SK-N-SH (cell line): ENCODE measurements at regions not wholly inside any gene's neighbourhood (a gene's known extent, or its start where the extent isn't known, plus 50 kb on each side); places are given as distances from the start of the nearest gene placed in this dataset.

Experiments
- CTCF ChIA-PET: fragments of 300-600, 350-600 bp; formaldehyde crosslinking; extraction: SDS; loops from one replicate; lab custom pipeline; 2021; lab: Yijun Ruan, JAX
- POLR2A ChIA-PET: fragments of 350-600 bp; sonication (Branson Sonifier 250); formaldehyde crosslinking; extraction: SDS; loops from one replicate; lab custom pipeline; 2020; ENCODE audit warnings: antibody characterized with exemption, inconsistent platforms; lab: Yijun Ruan, JAX
- DNase-seq: peaks from one replicate; pipeline ENCODE4 v3.0.0; 2012
- H2AFZ ChIP-seq: fragments of 200-600 bp; sonication (generic); 2 replicates; pipeline ENCODE4 v1.8.1; 2016; ENCODE audit warnings: antibody characterized with exemption, mild to moderate bottlenecking, low read depth
- H3F3A ChIP-seq: fragments of 200-600 bp; sonication (generic); replicated peaks from 2 replicates; pipeline ENCODE3; 2016; ENCODE audit warnings: antibody characterized with exemption, mild to moderate bottlenecking; ENCODE audit not compliant: insufficient read depth
- H3K27ac ChIP-seq, 2 experiments: fragments of 200-500 bp in 1 of 2; fragments of 200-600 bp in 1 of 2; sonication (Bioruptor generic) in 1 of 2; sonication (generic), shearing (Covaris generic) in 1 of 2; 2 replicates each; pipeline versions ENCODE4 v1.5.1 to v1.6.1; 2014 to 2016; ENCODE audit warnings: low read depth in 2 of 2, inconsistent platforms in 1 of 2, low read length in 1 of 2, mild to moderate bottlenecking in 1 of 2, mixed read lengths in 1 of 2
- H3K27me3 ChIP-seq: fragments of 200-600 bp; sonication (generic), shearing (Covaris generic); 2 replicates; pipeline ENCODE4 v1.6.1; 2016; ENCODE audit warnings: mixed run types; ENCODE audit not compliant: insufficient read depth
- H3K36me3 ChIP-seq, 2 experiments: fragments of 200-500 bp in 1 of 2; fragments of 200-600 bp in 1 of 2; sonication (Bioruptor generic) in 1 of 2; sonication (generic) in 1 of 2; replicated peaks in 1 of 2; 2 replicates each; pipeline versions ENCODE3 to v1.5.1; 2014 to 2016; ENCODE audit warnings: low read length in 1 of 2, mild to moderate bottlenecking in 1 of 2; ENCODE audit not compliant: insufficient read depth in 2 of 2, control insufficient read depth in 1 of 2
- H3K4me1 ChIP-seq, 2 experiments: fragments of 200-500 bp in 1 of 2; fragments of 200-600 bp in 1 of 2; sonication (Bioruptor generic) in 1 of 2; sonication (generic), shearing (Covaris generic) in 1 of 2; 2 replicates each; pipeline versions ENCODE4 v1.5.1 to v1.6.1; 2014 to 2016; ENCODE audit warnings: low read depth in 1 of 2, low read length in 1 of 2, mixed run types in 1 of 2; ENCODE audit not compliant: insufficient read depth in 2 of 2, control insufficient read depth in 1 of 2
- H3K4me2 ChIP-seq: fragments of 200-600 bp; sonication (generic), shearing (Covaris generic); 2 replicates; pipeline ENCODE4 v1.6.1; 2017; ENCODE audit warnings: mixed run types
- H3K4me3 ChIP-seq, 2 experiments: fragments of 200-500 bp in 1 of 2; fragments of 200-600 bp in 1 of 2; sonication (Bioruptor generic) in 1 of 2; sonication (generic), shearing (Covaris generic) in 1 of 2; 2 replicates each; pipeline versions ENCODE4 v1.5.1 to v1.8.1; 2014 to 2016; ENCODE audit warnings: low read depth in 2 of 2, inconsistent platforms in 1 of 2, low read length in 1 of 2, mild to moderate bottlenecking in 1 of 2, mixed read lengths in 1 of 2, moderate library complexity in 1 of 2
- H3K79me2 ChIP-seq: fragments of 200-600 bp; sonication (generic); 2 replicates; pipeline ENCODE4 v1.8.1; 2017; ENCODE audit warnings: mild to moderate bottlenecking; ENCODE audit not compliant: insufficient read depth
- H3K9ac ChIP-seq: fragments of 200-600 bp; sonication (generic); 2 replicates; pipeline ENCODE4 v1.6.1; 2017; ENCODE audit warnings: mixed run types
- H3K9me2 ChIP-seq: fragments of 200-600 bp; sonication (generic); 2 replicates; pipeline ENCODE4 v1.6.1; 2017; ENCODE audit warnings: mixed run types
- H3K9me3 ChIP-seq: fragments of 200-600 bp; sonication (generic); 2 replicates; pipeline ENCODE4 v1.6.1; 2017; ENCODE audit warnings: mixed run types, mild to moderate bottlenecking, moderate library complexity
- H4K20me1 ChIP-seq: fragments of 200-600 bp; sonication (generic); 2 replicates; pipeline ENCODE4 v1.6.1; 2017; ENCODE audit warnings: mild to moderate bottlenecking, mixed run types; ENCODE audit not compliant: insufficient read depth
- EP300 ChIP-seq, 2 experiments: IDR thresholded peaks; 2 replicates each; pipeline versions ENCODE4 v1.4.0 to v1.6.1; 2012; ENCODE audit warnings: borderline replicate concordance in 1 of 2, low read depth in 1 of 2, low read length in 1 of 2
- FOSL2 ChIP-seq: IDR thresholded peaks from 2 replicates; pipeline ENCODE4 v1.4.0; 2012; ENCODE audit warnings: low read depth, mild to moderate bottlenecking, moderate library complexity, borderline replicate concordance
- FOXJ3 ChIP-seq: sonication (generic); formaldehyde crosslinking; IDR thresholded peaks from 2 replicates; pipeline ENCODE4 v1.5.1; 2020; ENCODE audit warnings: mild to moderate bottlenecking, missing genetic modification reagents
- FOXM1 ChIP-seq: IDR thresholded peaks from 2 replicates; pipeline ENCODE4 v1.4.0; 2012; ENCODE audit warnings: low read depth, mild to moderate bottlenecking
- IRF3 ChIP-seq: fragments of 150-350 bp; IDR thresholded peaks from 2 replicates; pipeline ENCODE4 v1.6.1; 2016; ENCODE audit warnings: mild to moderate bottlenecking, low read depth, low read length
- JUND ChIP-seq: IDR thresholded peaks from 2 replicates; pipeline ENCODE4 v1.4.0; 2012
- MAX ChIP-seq: IDR thresholded peaks from 2 replicates; pipeline ENCODE4 v1.4.0; 2012; ENCODE audit warnings: low read depth
- MEF2A ChIP-seq: IDR thresholded peaks from 2 replicates; pipeline ENCODE4 v1.4.0; 2012; ENCODE audit warnings: low read depth, borderline replicate concordance
- NFIC ChIP-seq: IDR thresholded peaks from 2 replicates; pipeline ENCODE4 v1.4.0; 2012; ENCODE audit warnings: borderline replicate concordance
- PBX3 ChIP-seq: IDR thresholded peaks from 2 replicates; pipeline ENCODE4; 2012
- RAD21 ChIP-seq: IDR thresholded peaks from 2 replicates; pipeline ENCODE4 v1.6.1; 2012; ENCODE audit warnings: mild to moderate bottlenecking, low read length
- RCOR1 ChIP-seq: fragments of 150-350 bp; IDR thresholded peaks from 2 replicates; pipeline ENCODE4 v1.6.1; 2017; ENCODE audit warnings: antibody characterized with exemption, low read length
- RFX5 ChIP-seq: IDR thresholded peaks from 2 replicates; pipeline ENCODE4 v1.6.1; 2012; ENCODE audit warnings: mild to moderate bottlenecking, improper control_type of control experiment, low read length
- RXRA ChIP-seq: IDR thresholded peaks from 2 replicates; pipeline ENCODE4 v1.4.0; 2012; ENCODE audit warnings: low read depth, mild to moderate bottlenecking, borderline replicate concordance
- SIN3A ChIP-seq: IDR thresholded peaks from 2 replicates; pipeline ENCODE4 v1.6.1; 2012; ENCODE audit warnings: low read depth, mild to moderate bottlenecking, low read length, moderate library complexity, borderline replicate concordance
- SMC3 ChIP-seq: IDR thresholded peaks from 2 replicates; pipeline ENCODE4 v1.6.1; 2012; ENCODE audit warnings: low read depth, low read length, improper control_type of control experiment
- TAF1 ChIP-seq: IDR thresholded peaks from 2 replicates; pipeline ENCODE4 v1.6.1; 2012; ENCODE audit warnings: low read depth, mild to moderate bottlenecking, low read length, moderate library complexity, borderline replicate concordance
- TCF12 ChIP-seq: IDR thresholded peaks from 2 replicates; pipeline ENCODE4 v1.4.0; 2012
- TEAD4 ChIP-seq: IDR thresholded peaks from 2 replicates; pipeline ENCODE4 v1.4.0; 2012; ENCODE audit warnings: mild to moderate bottlenecking, borderline replicate concordance; ENCODE audit not compliant: insufficient read depth
- USF1 ChIP-seq: IDR thresholded peaks from 2 replicates; pipeline ENCODE4 v1.4.0; 2012; ENCODE audit warnings: low read depth, borderline replicate concordance
- YY1 ChIP-seq: IDR thresholded peaks from 2 replicates; pipeline ENCODE4 v1.4.0; 2012; ENCODE audit warnings: low read depth, mild to moderate bottlenecking
- WGBS: methylation state at CpG from one replicate; pipeline ENCODE4 v1.1.6; 2017; ENCODE audit warnings: low lambda C conversion rate; 5-methylcytosine and 5-hydroxymethylcytosine counted together

- Histone ChIP-seq H3K27ac (no peak overlapping the region), H3K27me3 (no peaks in the 10 kb centered on the region), H3K4me2 (no peak overlapping the region), H3K4me1 (no peaks in the 10 kb centered on the region), H3K36me3 (no peaks in the 10 kb centered on the region), H3K9me2 (no peaks in the 10 kb centered on the region), H2AFZ (no peak overlapping the region), H3F3A (no peaks in the 10 kb centered on the region), H3K4me3 (no peak overlapping the region), H4K20me1 (no peaks in the 10 kb centered on the region), H3K79me2 (no peaks in the 10 kb centered on the region), H3K9me3 (no peaks in the 10 kb centered on the region), H3K9ac (no peak overlapping the region)
- CTCF ChIA-PET, result no interaction called here
- no peak for DNase-seq
- POLR2A ChIA-PET, result no interaction called here
- TF ChIP-seq IRF3 (no peak), EP300 (IDR thresholded peaks at IDR 0.05; ENCODE audit: borderline replicate concordance in 1 of 2, low read depth in 1 of 2, low read length in 1 of 2) (no peak), FOXM1 (no peak), RCOR1 (no peak), TAF1 (no peak), SIN3A (no peak), YY1 (no peak), RAD21 (no peak), MAX (no peak), NFIC (no peak), MEF2A (no peak), PBX3 (no peak), TEAD4 (no peak)
- 71% methylated on average over 8 of the region's 8 CpGs for whole genome bisulfite sequencing
Observed at GRCh38 chr11:130554241-130555055, 106.0 kb downstream of the ADAMTS15 start.

- Histone ChIP-seq H3K79me2 (no peaks in the 10 kb centered on the region), H3K4me3 (no peak overlapping the region), H3K27me3 (no peaks in the 10 kb centered on the region), H4K20me1 (no peaks in the 10 kb centered on the region), H3K9me3 (no peaks in the 10 kb centered on the region), H2AFZ (no peak overlapping the region), H3K27ac (no peak overlapping the region), H3K9ac (no peak overlapping the region), H3K36me3 (no peaks in the 10 kb centered on the region), H3K4me2 (no peak overlapping the region), H3F3A (no peaks in the 10 kb centered on the region), H3K9me2 (no peaks in the 10 kb centered on the region), H3K4me1 (no peaks in the 10 kb centered on the region)
- DNase-seq, result no peak
- ChIA-PET CTCF (no interaction called here), POLR2A (no interaction called here)
- WGBS, result 88% methylated on average over 6 of the region's 6 CpGs
- TF ChIP-seq FOXJ3 (CRISPR knock-in tag) (no peak), IRF3 (no peak), FOSL2 (no peak), JUND (no peak), RCOR1 (no peak), MEF2A (no peak), SMC3 (no peak), PBX3 (no peak), USF1 (no peak), TCF12 (no peak), RXRA (no peak), RFX5 (no peak)
Observed at GRCh38 chr11:130555251-130555841, 106.9 kb downstream of the ADAMTS15 start.
